ENCODE measurements at regions not wholly inside any gene's neighbourhood (a gene's known extent, or its start where the extent isn't known, plus 50 kb on each side); places are given as distances from the start of the nearest gene placed in this dataset.
"Not testable (repeated sequence)": the region's sequence is repeated elsewhere in the genome, so short reads cannot be mapped to it uniquely, and the experiment has no call there.

- H3K27ac Mint-ChIP-seq; DNase-seq (ENCODE audit: low spot score); H3K4me1 Mint-ChIP-seq (ENCODE audit: low read depth); H3K4me3 Mint-ChIP-seq (ENCODE audit: low read depth); H3K36me3 Mint-ChIP-seq (ENCODE audit: low read depth); intact Hi-C loops (cut with micrococcal nuclease); H3K27me3 Mint-ChIP-seq (ENCODE audit: low read depth): not testable (repeated sequence)
- H3K9me3 Mint-ChIP-seq, result peaks cover 31% of the 10 kb centered on the region
Observed at GRCh38 chr4:43659547-43659946, 767.0 kb downstream of the GRXCR1 start.

- H3K36me3 Mint-ChIP-seq (ENCODE audit: low read depth); H3K4me1 Mint-ChIP-seq (ENCODE audit: low read depth); H3K27ac Mint-ChIP-seq; intact Hi-C loops (cut with micrococcal nuclease); H3K4me3 Mint-ChIP-seq (ENCODE audit: low read depth); DNase-seq (ENCODE audit: low spot score); H3K27me3 Mint-ChIP-seq (ENCODE audit: low read depth): not testable (repeated sequence)
- peaks cover 39% of the 10 kb centered on the region for H3K9me3 Mint-ChIP-seq
Observed at GRCh38 chr4:43672265-43672885, 776.2 kb downstream of the KCTD8 start.

- Mint-ChIP-seq H3K4me3 (ENCODE audit: low read depth) (no peak overlapping the region), H3K27me3 (ENCODE audit: low read depth) (no peaks in the 10 kb centered on the region), H3K27ac (no peak overlapping the region), H3K9me3 (peaks cover 21% of the 10 kb centered on the region), H3K4me1 (ENCODE audit: low read depth) (no peaks in the 10 kb centered on the region), H3K36me3 (ENCODE audit: low read depth) (no peaks in the 10 kb centered on the region)
- intact Hi-C loops (cut with micrococcal nuclease), result no loop called here
- no peak for DNase-seq (ENCODE audit: low spot score)
Observed at GRCh38 chr4:43680421-43680820, 768.2 kb downstream of the KCTD8 start.

GRCh38 chr4:43682551-43682950 lies 766.1 kb downstream of the KCTD8 start:
- intact Hi-C loops (cut with micrococcal nuclease), result no loop called here
- H3K36me3 Mint-ChIP-seq (ENCODE audit: low read depth), result no peaks in the 10 kb centered on the region
- H3K4me3 Mint-ChIP-seq (ENCODE audit: low read depth), result no peak overlapping the region
- peaks cover 10% of the 10 kb centered on the region for H3K9me3 Mint-ChIP-seq
- H3K4me1 Mint-ChIP-seq (ENCODE audit: low read depth), result no peaks in the 10 kb centered on the region
- no peak overlapping the region for H3K27ac Mint-ChIP-seq
- DNase-seq (ENCODE audit: low spot score), result no peak
- H3K27me3 Mint-ChIP-seq (ENCODE audit: low read depth), result no peaks in the 10 kb centered on the region

GRCh38 chr4:43690116-43690515 lies 758.5 kb downstream of the KCTD8 start:
- no peaks in the 10 kb centered on the region for H3K27me3 Mint-ChIP-seq (ENCODE audit: low read depth)
- intact Hi-C loops (cut with micrococcal nuclease), result no loop called here
- no peak for DNase-seq (ENCODE audit: low spot score)
- no peaks in the 10 kb centered on the region for H3K36me3 Mint-ChIP-seq (ENCODE audit: low read depth)
- H3K4me1 Mint-ChIP-seq (ENCODE audit: low read depth), result no peaks in the 10 kb centered on the region
- no peak overlapping the region for H3K27ac Mint-ChIP-seq
- H3K9me3 Mint-ChIP-seq, result peaks cover 29% of the 10 kb centered on the region
- no peak overlapping the region for H3K4me3 Mint-ChIP-seq (ENCODE audit: low read depth)

- no peaks in the 10 kb centered on the region for H3K36me3 Mint-ChIP-seq (ENCODE audit: low read depth)
- DNase-seq (ENCODE audit: low spot score), result no peak
- intact Hi-C loops (cut with micrococcal nuclease), result no loop called here
- H3K27ac Mint-ChIP-seq, result no peak overlapping the region
- no peak overlapping the region for H3K4me3 Mint-ChIP-seq (ENCODE audit: low read depth)
- H3K4me1 Mint-ChIP-seq (ENCODE audit: low read depth), result no peaks in the 10 kb centered on the region
- peaks cover 49% of the 10 kb centered on the region for H3K9me3 Mint-ChIP-seq
- H3K27me3 Mint-ChIP-seq (ENCODE audit: low read depth), result no peaks in the 10 kb centered on the region
Observed at GRCh38 chr4:43693876-43694275, 754.7 kb downstream of the KCTD8 start.

- H3K9me3 Mint-ChIP-seq, result peaks cover 29% of the 10 kb centered on the region
Observed at GRCh38 chr4:43709443-43709842, 739.2 kb downstream of the KCTD8 start.

GRCh38 chr4:43716721-43717395 lies 731.8 kb downstream of the KCTD8 start:
- intact Hi-C loops (cut with micrococcal nuclease), result no loop called here

More at GRCh38 chr4:43709443-43709842, 739.2 kb downstream of the KCTD8 start:
- Mint-ChIP-seq H3K4me1 (ENCODE audit: low read depth) (no peaks in the 10 kb centered on the region), H3K4me3 (ENCODE audit: low read depth) (no peak overlapping the region), H3K27me3 (ENCODE audit: low read depth) (no peaks in the 10 kb centered on the region), H3K27ac (no peak overlapping the region), H3K36me3 (ENCODE audit: low read depth) (no peaks in the 10 kb centered on the region)
- DNase-seq (ENCODE audit: low spot score), result no peak
- intact Hi-C loops (cut with micrococcal nuclease), result no loop called here

GRCh38 chr4:43718369-43718768 lies 730.2 kb downstream of the KCTD8 start:
- no peak overlapping the region for H3K27ac Mint-ChIP-seq

More at GRCh38 chr4:43716721-43717395, 731.8 kb downstream of the KCTD8 start:
- no peak for DNase-seq (ENCODE audit: low spot score)
- Mint-ChIP-seq H3K27ac (no peak overlapping the region), H3K36me3 (ENCODE audit: low read depth) (no peaks in the 10 kb centered on the region), H3K9me3 (peaks cover 15% of the 10 kb centered on the region), H3K27me3 (ENCODE audit: low read depth) (no peaks in the 10 kb centered on the region), H3K4me1 (ENCODE audit: low read depth) (no peaks in the 10 kb centered on the region), H3K4me3 (ENCODE audit: low read depth) (no peak overlapping the region)

GRCh38 chr4:43732829-43733426 lies 715.7 kb downstream of the KCTD8 start:
- Mint-ChIP-seq H3K9me3 (peaks cover 46% of the 10 kb centered on the region), H3K4me3 (ENCODE audit: low read depth) (no peak overlapping the region), H3K36me3 (ENCODE audit: low read depth) (no peaks in the 10 kb centered on the region), H3K27me3 (ENCODE audit: low read depth) (no peaks in the 10 kb centered on the region), H3K4me1 (ENCODE audit: low read depth) (no peaks in the 10 kb centered on the region), H3K27ac (no peak overlapping the region)
- intact Hi-C loops (cut with micrococcal nuclease), result no loop called here
- DNase-seq (ENCODE audit: low spot score), result no peak

More at GRCh38 chr4:43718369-43718768, 730.2 kb downstream of the KCTD8 start:
- H3K36me3 Mint-ChIP-seq (ENCODE audit: low read depth), result no peaks in the 10 kb centered on the region
- intact Hi-C loops (cut with micrococcal nuclease), result no loop called here
- H3K27me3 Mint-ChIP-seq (ENCODE audit: low read depth), result no peaks in the 10 kb centered on the region
- peaks cover 15% of the 10 kb centered on the region for H3K9me3 Mint-ChIP-seq
- H3K4me3 Mint-ChIP-seq (ENCODE audit: low read depth), result no peak overlapping the region
- no peak for DNase-seq (ENCODE audit: low spot score)
- no peaks in the 10 kb centered on the region for H3K4me1 Mint-ChIP-seq (ENCODE audit: low read depth)

GRCh38 chr4:43742083-43742482 lies 706.5 kb downstream of the KCTD8 start:
- Mint-ChIP-seq H3K4me3 (ENCODE audit: low read depth) (no peak overlapping the region), H3K27me3 (ENCODE audit: low read depth) (no peaks in the 10 kb centered on the region), H3K36me3 (ENCODE audit: low read depth) (no peaks in the 10 kb centered on the region), H3K4me1 (ENCODE audit: low read depth) (no peaks in the 10 kb centered on the region), H3K9me3 (peaks cover 28% of the 10 kb centered on the region), H3K27ac (no peak overlapping the region)
- no peak for DNase-seq (ENCODE audit: low spot score)
- intact Hi-C loops (cut with micrococcal nuclease), result no loop called here

- Mint-ChIP-seq H3K4me1 (ENCODE audit: low read depth) (no peaks in the 10 kb centered on the region), H3K4me3 (ENCODE audit: low read depth) (no peak overlapping the region), H3K27ac (no peak overlapping the region), H3K9me3 (peaks cover 32% of the 10 kb centered on the region), H3K36me3 (ENCODE audit: low read depth) (no peaks in the 10 kb centered on the region), H3K27me3 (ENCODE audit: low read depth) (no peaks in the 10 kb centered on the region)
- no peak for DNase-seq (ENCODE audit: low spot score)
- intact Hi-C loops (cut with micrococcal nuclease), result no loop called here
Observed at GRCh38 chr4:43754566-43754965, 694.0 kb downstream of the KCTD8 start.

- no peak overlapping the region for H3K27ac Mint-ChIP-seq
- no peak overlapping the region for H3K4me3 Mint-ChIP-seq (ENCODE audit: low read depth)
- DNase-seq (ENCODE audit: low spot score), result no peak
- H3K9me3 Mint-ChIP-seq, result peaks cover 26% of the 10 kb centered on the region
- intact Hi-C loops (cut with micrococcal nuclease), result no loop called here
- H3K27me3 Mint-ChIP-seq (ENCODE audit: low read depth), result no peaks in the 10 kb centered on the region
- no peaks in the 10 kb centered on the region for H3K4me1 Mint-ChIP-seq (ENCODE audit: low read depth)
- H3K36me3 Mint-ChIP-seq (ENCODE audit: low read depth), result no peaks in the 10 kb centered on the region
Observed at GRCh38 chr4:43757147-43757546, 691.5 kb downstream of the KCTD8 start.
